ENCODE measurements at regions not wholly inside any gene's neighbourhood (a gene's known extent, or its start where the extent isn't known, plus 50 kb on each side); places are given as distances from the start of the nearest gene placed in this dataset.

- TF ChIP-seq CTCF (IDR thresholded peaks at IDR 0.05 in 8 of 11, conservative IDR thresholded peaks at IDR 0.05 in 3 of 11): no peak
- no peak for TF ChIP-seq POLR2AphosphoS5 (IDR thresholded peaks at IDR 0.05)
- no peak for TF ChIP-seq POLR2A (IDR thresholded peaks at IDR 0.05)
These were observed 1340.5 kb downstream of the ROBO1 start for GRCh38 chr3:78427303-78427702.
